IPS-15b (cell line): ENCODE measurements at regions not wholly inside any gene's neighbourhood (a gene's known extent, or its start where the extent isn't known, plus 50 kb on each side); places are given as distances from the start of the nearest gene placed in this dataset.

Source experiments
- H3K27me3 ChIP-seq: one replicate; pipeline ENCODE4 v1.6.1; 2013; ENCODE audit warnings: low read length; ENCODE audit not compliant: control insufficient read depth, insufficient read depth
- H3K36me3 ChIP-seq: one replicate; pipeline ENCODE4 v1.6.1; 2013; ENCODE audit warnings: low read length; ENCODE audit not compliant: control insufficient read depth, insufficient read depth
- H3K4me1 ChIP-seq: one replicate; pipeline ENCODE4 v1.6.1; 2013; ENCODE audit warnings: mild to moderate bottlenecking, low read length; ENCODE audit not compliant: control insufficient read depth, insufficient read depth
- H3K4me3 ChIP-seq: one replicate; pipeline ENCODE4 v1.5.1; 2013; ENCODE audit warnings: low read depth, low read length
- H3K9ac ChIP-seq: one replicate; pipeline ENCODE4 v1.6.1; 2013; ENCODE audit warnings: low read depth, mild to moderate bottlenecking, low read length
- H3K9me3 ChIP-seq: one replicate; pipeline ENCODE4 v1.6.1; 2013; ENCODE audit warnings: mild to moderate bottlenecking, low read length; ENCODE audit not compliant: control insufficient read depth, insufficient read depth

GRCh38 chr6:223763-224162 is 68.5 kb upstream of the DUSP22 start:
- Histone ChIP-seq H3K9ac (no peak overlapping the region), H3K9me3 (no peaks in the 10 kb centered on the region), H3K27me3 (no peaks in the 10 kb centered on the region), H3K4me1 (no peaks in the 10 kb centered on the region), H3K4me3 (no peak overlapping the region), H3K36me3 (no peaks in the 10 kb centered on the region)

DNA sequence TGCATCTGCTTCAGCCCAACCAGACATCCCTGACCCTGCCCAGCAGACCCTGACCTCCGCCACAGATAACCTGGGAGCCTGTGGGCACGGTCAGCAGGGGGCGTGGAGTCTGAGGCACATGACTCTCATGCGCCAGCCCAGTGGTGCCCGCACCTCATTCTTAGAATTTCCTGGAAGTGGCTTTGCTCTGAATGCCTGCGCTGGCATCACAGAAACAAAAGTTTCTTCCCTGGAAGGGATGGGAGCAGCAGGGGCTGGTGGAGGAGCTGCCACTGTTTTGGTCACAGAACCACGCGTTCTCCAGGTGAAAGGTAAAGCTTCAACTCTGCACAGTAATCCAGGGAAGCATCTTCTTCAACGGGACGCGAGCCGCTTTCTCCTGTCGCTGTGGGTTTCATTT is 67.9 kb upstream of the DUSP22 start:
- H3K9me3 ChIP-seq: no peaks in the 10 kb centered on the region
- H3K27me3 ChIP-seq: no peaks in the 10 kb centered on the region
- no peaks in the 10 kb centered on the region for H3K4me1 ChIP-seq
- H3K9ac ChIP-seq: no peak overlapping the region
- no peaks in the 10 kb centered on the region for H3K36me3 ChIP-seq
- H3K4me3 ChIP-seq: no peak overlapping the region

GRCh38 chr6:225121-225721 is 67.1 kb upstream of the DUSP22 start:
- no peaks in the 10 kb centered on the region for H3K9me3 ChIP-seq
- H3K9ac ChIP-seq: no peak overlapping the region
- H3K4me1 ChIP-seq: no peaks in the 10 kb centered on the region

DNA sequence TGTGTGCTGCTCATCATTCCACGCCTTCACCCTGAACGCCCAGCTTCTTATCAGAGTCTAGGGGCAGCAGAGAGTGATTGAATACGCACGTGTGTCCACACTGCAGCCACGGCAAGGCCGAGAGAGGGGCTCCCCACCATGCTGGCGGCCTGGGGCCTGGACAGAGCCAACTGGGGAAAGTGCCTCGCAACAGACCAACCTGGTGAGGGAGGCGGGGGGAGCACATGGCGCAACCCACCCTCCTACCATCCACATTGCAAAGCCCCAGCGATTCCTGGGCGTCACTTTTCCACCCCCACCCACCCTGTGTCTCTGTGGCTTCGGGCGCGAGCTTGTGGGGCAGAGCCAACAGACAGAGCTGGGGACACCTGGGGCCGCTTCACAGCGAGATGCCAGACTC is 66.4 kb upstream of the DUSP22 start:
- H3K9ac ChIP-seq: no peak overlapping the region
- H3K27me3 ChIP-seq: no peaks in the 10 kb centered on the region
- no peaks in the 10 kb centered on the region for H3K36me3 ChIP-seq
- H3K4me3 ChIP-seq: no peak overlapping the region
- no peaks in the 10 kb centered on the region for H3K9me3 ChIP-seq
- no peaks in the 10 kb centered on the region for H3K4me1 ChIP-seq

More at GRCh38 chr6:225121-225721, 67.1 kb upstream of the DUSP22 start:
- Histone ChIP-seq H3K36me3 (no peaks in the 10 kb centered on the region), H3K4me3 (no peak overlapping the region), H3K27me3 (no peaks in the 10 kb centered on the region)

- H3K4me3 ChIP-seq: no peak overlapping the region
- H3K4me1 ChIP-seq: no peaks in the 10 kb centered on the region
- no peak overlapping the region for H3K9ac ChIP-seq
- no peaks in the 10 kb centered on the region for H3K9me3 ChIP-seq
- no peaks in the 10 kb centered on the region for H3K36me3 ChIP-seq
- no peaks in the 10 kb centered on the region for H3K27me3 ChIP-seq
These were observed 65.7 kb upstream of the DUSP22 start for GRCh38 chr6:226516-227073.

DNA sequence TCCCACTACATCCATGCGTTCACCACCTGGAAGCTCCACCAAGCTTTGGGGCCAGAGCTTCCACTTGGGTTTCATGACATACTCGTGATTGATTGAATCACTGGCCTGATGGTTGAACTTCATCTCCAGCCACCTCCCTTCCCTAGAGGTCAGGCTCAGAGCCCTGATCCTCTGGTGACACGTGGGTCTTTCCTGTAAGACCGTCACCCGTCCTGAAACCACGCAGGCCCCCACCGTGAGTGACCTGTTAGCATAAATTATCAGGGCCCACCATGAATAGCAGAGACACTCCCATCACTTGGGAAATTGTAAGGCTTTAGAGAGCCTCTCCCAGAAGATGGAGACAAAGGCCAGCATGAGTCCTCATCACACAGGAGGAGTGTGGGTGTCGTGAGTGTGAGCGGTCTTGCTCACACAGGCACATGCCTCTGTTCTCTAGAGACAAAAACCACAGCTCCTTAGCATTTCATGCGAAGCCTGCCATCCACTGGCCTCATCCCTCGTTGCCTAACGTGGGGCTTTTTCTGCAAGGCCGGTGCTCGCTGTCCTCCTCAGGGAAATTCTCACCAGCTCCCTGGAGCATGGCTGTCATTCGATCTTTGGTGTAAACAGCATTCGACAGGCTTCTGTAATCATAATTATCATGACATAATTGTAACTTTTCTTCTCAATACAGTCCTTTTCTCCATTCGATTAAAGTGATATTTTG is 65.1 kb upstream of the DUSP22 start:
- Histone ChIP-seq H3K27me3 (no peaks in the 10 kb centered on the region), H3K4me3 (no peak overlapping the region), H3K4me1 (no peaks in the 10 kb centered on the region), H3K36me3 (no peaks in the 10 kb centered on the region), H3K9me3 (no peaks in the 10 kb centered on the region), H3K9ac (no peak overlapping the region)

DNA sequence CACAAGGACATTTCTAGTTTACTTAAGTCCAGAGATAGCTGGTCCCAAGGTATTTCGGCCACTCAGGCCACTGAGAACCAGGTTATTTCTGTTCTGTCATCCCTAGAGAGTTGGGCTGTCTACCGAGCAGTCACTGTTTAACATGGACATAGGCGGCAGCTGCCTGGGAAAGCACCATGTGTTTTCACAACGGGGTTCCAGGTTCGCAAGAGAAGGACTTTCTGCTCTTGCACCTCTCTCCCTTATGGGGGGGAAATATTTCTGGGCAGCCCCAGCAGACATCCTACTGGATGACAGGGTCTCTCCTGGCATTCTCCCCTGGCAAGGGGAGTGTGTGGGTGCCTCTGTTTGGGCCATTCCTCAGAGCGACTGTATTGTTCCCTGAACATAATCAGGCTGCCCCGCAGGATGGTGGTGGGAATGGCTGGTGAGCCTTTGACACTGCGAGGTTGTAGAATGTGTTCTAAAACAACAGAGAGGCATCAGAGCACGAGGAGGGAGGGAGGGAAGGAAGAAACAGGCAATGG is 64.4 kb upstream of the DUSP22 start:
- Histone ChIP-seq H3K4me1 (no peaks in the 10 kb centered on the region), H3K36me3 (no peaks in the 10 kb centered on the region), H3K27me3 (no peaks in the 10 kb centered on the region), H3K9ac (no peak overlapping the region), H3K4me3 (no peak overlapping the region), H3K9me3 (no peaks in the 10 kb centered on the region)

DNA sequence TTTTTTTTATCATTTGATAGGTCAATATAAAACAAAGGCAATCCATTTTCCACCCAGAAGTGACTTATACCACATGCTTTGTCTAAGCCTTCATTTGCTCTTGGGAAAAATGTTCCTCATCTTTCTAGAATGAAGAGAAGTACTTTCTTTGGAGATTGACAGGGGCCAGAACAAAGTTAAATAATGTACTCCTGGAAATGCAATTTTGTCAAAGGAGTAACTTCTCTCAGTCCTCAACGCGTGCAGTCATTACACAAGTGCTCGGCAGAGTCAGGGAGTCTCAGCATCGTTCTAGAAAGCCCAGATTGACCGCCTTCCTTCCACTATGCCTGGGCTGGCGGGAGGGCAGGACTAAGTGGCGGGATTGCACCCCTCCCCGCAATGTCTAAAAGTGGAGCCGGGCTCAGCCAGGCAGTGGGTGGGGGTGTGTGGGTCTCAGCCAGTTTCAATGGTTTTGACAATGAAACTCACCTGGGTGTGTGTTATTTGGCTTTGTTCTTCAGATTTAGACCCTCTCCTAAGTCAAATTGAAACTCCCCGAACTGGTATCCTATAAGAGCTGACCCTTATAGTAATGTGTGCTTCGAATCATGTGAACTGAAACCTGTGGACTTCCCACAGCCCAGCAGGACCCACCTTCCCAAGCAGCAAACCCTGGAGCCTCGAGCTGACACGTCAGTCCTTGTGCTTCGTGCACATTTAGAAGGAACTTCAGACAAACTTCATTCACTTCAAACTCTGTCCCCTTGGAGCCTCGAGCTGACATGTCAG is 63.2 kb upstream of the DUSP22 start:
- Histone ChIP-seq H3K27me3 (no peaks in the 10 kb centered on the region), H3K9me3 (no peaks in the 10 kb centered on the region), H3K36me3 (no peaks in the 10 kb centered on the region), H3K4me1 (no peaks in the 10 kb centered on the region), H3K4me3 (no peak overlapping the region), H3K9ac (no peak overlapping the region)

DNA sequence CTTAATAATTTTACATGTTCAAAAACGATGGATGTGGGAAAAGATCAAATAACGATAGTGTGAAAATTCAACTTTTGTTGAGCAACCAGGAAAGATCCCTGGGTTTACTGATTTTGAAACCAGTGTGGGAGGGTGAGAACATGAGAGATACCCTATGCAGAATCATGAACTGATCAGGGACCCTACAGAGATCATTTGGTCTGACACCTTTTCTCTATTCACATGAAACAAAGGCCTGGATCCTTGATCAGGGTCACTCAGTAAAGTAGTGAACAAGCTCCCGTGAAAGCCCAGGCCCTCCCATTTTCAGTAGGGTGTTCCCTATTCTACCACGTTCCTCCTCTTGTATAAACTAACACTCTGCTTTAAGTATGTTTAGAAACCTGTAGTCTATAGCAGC is 60.5 kb upstream of the DUSP22 start:
- no peaks in the 10 kb centered on the region for H3K9me3 ChIP-seq
- no peak overlapping the region for H3K9ac ChIP-seq
- H3K4me1 ChIP-seq: peaks cover 6% of the 10 kb centered on the region
- no peaks in the 10 kb centered on the region for H3K36me3 ChIP-seq
- H3K27me3 ChIP-seq: no peaks in the 10 kb centered on the region
- no peak overlapping the region for H3K4me3 ChIP-seq

DNA sequence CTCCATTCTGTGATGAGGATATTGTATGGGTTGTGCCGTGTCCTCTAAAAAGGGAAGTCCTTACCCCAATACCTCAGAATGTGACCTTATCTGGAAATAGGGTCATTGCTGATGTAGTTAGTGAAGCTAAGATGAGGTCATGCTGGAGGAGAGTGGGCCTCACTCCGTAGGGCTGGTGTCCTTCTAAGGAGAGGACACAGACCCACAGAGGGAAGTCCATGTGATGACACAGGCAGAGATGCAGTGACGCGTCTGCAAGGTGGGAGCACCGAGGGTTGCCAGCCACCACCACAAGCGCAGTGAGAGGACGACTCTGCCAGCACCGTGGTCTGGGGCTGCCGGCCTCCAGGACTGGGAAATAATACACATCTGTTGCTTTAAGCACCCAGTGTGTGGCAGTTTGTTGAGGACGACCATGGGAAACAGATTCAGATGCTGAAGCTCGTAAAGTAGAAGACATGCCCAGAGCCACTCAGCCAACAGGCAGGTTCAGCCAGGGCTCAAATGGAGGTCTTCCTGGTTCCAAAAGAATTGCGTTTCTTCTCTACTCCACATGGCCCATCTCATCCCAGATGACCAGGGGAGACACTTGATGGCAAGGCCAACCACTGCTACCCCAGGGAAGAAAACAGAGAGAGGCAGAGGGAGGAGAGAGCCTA is 59.2 kb upstream of the DUSP22 start:
- Histone ChIP-seq H3K27me3 (no peaks in the 10 kb centered on the region), H3K4me3 (no peak overlapping the region), H3K36me3 (no peaks in the 10 kb centered on the region), H3K4me1 (peaks cover 6% of the 10 kb centered on the region), H3K9me3 (no peaks in the 10 kb centered on the region), H3K9ac (no peak overlapping the region)

DNA sequence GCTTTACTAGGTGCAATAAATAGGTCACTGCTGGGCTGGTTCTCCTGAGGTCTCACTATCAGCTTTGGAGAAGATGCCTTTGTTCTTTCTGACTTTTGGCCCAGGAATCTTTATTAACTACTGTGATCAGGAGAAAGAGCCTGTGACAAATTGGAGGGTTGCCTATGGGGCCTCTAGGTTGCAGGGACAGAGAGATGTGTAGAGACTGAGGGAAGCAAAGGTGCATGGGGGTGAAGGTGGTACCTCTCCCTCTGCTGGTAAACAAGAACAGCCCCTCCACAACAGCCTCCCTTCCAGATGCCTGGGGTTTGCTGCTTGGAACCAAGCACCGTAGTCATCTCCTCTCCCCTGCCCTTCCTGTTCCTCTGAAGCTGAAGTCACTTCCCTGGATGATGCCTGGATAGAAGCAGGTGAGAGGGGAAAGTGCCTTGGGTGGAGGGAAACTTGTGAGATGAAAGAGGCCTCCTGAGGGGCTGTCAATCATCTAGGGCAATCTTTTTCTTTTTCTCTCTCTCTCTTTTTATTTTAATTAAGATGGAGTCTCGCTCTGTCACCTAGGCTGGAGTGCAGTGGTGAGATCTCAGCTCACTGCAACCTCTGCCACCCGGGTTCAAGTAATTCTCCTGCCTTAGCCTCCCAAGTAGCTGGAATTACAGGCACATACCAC is 57.4 kb upstream of the DUSP22 start:
- H3K4me3 ChIP-seq: no peak overlapping the region
- H3K36me3 ChIP-seq: no peaks in the 10 kb centered on the region
- H3K4me1 ChIP-seq: peaks cover 6% of the 10 kb centered on the region
- no peaks in the 10 kb centered on the region for H3K9me3 ChIP-seq
- no peaks in the 10 kb centered on the region for H3K27me3 ChIP-seq
- no peak overlapping the region for H3K9ac ChIP-seq
